ENCODE measurements at regions not wholly inside any gene's neighbourhood (a gene's known extent, or its start where the extent isn't known, plus 50 kb on each side); places are given as distances from the start of the nearest gene placed in this dataset.

GRCh38 chr15:35725353-35725752 lies 179.4 kb upstream of the DPH6 start:
- H3K9me3 Mint-ChIP-seq (ENCODE audit: unreplicated experiment), result no peaks in the 10 kb centered on the region
- peaks cover 3% of the 10 kb centered on the region for H3K27me3 Mint-ChIP-seq (ENCODE audit: unreplicated experiment)
- DNase-seq (ENCODE audit: low spot score), result no peak
- no peaks in the 10 kb centered on the region for H3K36me3 Mint-ChIP-seq (ENCODE audit: low read depth, unreplicated experiment)
- no peak for TF ChIP-seq CTCF (IDR thresholded peaks at IDR 0.05; ENCODE audit: unreplicated experiment)
- H3K4me3 Mint-ChIP-seq (ENCODE audit: unreplicated experiment), result no peak overlapping the region
- no peak overlapping the region for H3K27ac Mint-ChIP-seq (ENCODE audit: unreplicated experiment)
- peaks cover 6% of the 10 kb centered on the region for H3K4me1 Mint-ChIP-seq (ENCODE audit: unreplicated experiment)

- no peak for TF ChIP-seq CTCF (IDR thresholded peaks at IDR 0.05; ENCODE audit: unreplicated experiment)
- no peak overlapping the region for H3K4me3 Mint-ChIP-seq (ENCODE audit: unreplicated experiment)
- no peak overlapping the region for H3K27ac Mint-ChIP-seq (ENCODE audit: unreplicated experiment)
- DNase-seq (ENCODE audit: low spot score), result no peak
- H3K4me1 Mint-ChIP-seq (ENCODE audit: unreplicated experiment), result peaks cover 6% of the 10 kb centered on the region
- H3K36me3 Mint-ChIP-seq (ENCODE audit: low read depth, unreplicated experiment), result no peaks in the 10 kb centered on the region
- H3K27me3 Mint-ChIP-seq (ENCODE audit: unreplicated experiment), result peaks cover 3% of the 10 kb centered on the region
- H3K9me3 Mint-ChIP-seq (ENCODE audit: unreplicated experiment), result no peaks in the 10 kb centered on the region
Measured at GRCh38 chr15:35727627-35728026, 181.7 kb upstream of the DPH6 start.

- H3K4me1 Mint-ChIP-seq (ENCODE audit: unreplicated experiment), result peaks cover 6% of the 10 kb centered on the region
- DNase-seq (ENCODE audit: low spot score), result no peak
- no peak overlapping the region for H3K4me3 Mint-ChIP-seq (ENCODE audit: unreplicated experiment)
- no peaks in the 10 kb centered on the region for H3K9me3 Mint-ChIP-seq (ENCODE audit: unreplicated experiment)
- peaks cover 3% of the 10 kb centered on the region for H3K27me3 Mint-ChIP-seq (ENCODE audit: unreplicated experiment)
- TF ChIP-seq CTCF (IDR thresholded peaks at IDR 0.05; ENCODE audit: unreplicated experiment), result no peak
- no peaks in the 10 kb centered on the region for H3K36me3 Mint-ChIP-seq (ENCODE audit: low read depth, unreplicated experiment)
- no peak overlapping the region for H3K27ac Mint-ChIP-seq (ENCODE audit: unreplicated experiment)
Measured at GRCh38 chr15:35728219-35728940, 182.4 kb upstream of the DPH6 start.

- H3K4me1 Mint-ChIP-seq (ENCODE audit: unreplicated experiment), result peaks cover 6% of the 10 kb centered on the region
Measured at GRCh38 chr15:35736150-35736549, 190.2 kb upstream of the DPH6 start.

More at GRCh38 chr15:35736150-35736549, 190.2 kb upstream of the DPH6 start:
- DNase-seq (ENCODE audit: low spot score), result no peak
- no peak for TF ChIP-seq CTCF (IDR thresholded peaks at IDR 0.05; ENCODE audit: unreplicated experiment)
- no peaks in the 10 kb centered on the region for H3K36me3 Mint-ChIP-seq (ENCODE audit: low read depth, unreplicated experiment)
- H3K27ac Mint-ChIP-seq (ENCODE audit: unreplicated experiment), result no peak overlapping the region
- no peaks in the 10 kb centered on the region for H3K27me3 Mint-ChIP-seq (ENCODE audit: unreplicated experiment)
- H3K4me3 Mint-ChIP-seq (ENCODE audit: unreplicated experiment), result no peak overlapping the region
- H3K9me3 Mint-ChIP-seq (ENCODE audit: unreplicated experiment), result peaks cover 5% of the 10 kb centered on the region
